ENCODE measurements at regions not wholly inside any gene's neighbourhood (a gene's known extent, or its start where the extent isn't known, plus 50 kb on each side); places are given as distances from the start of the nearest gene placed in this dataset.

GRCh38 chr14:29475641-29476040, 452.0 kb downstream of the PRKD1 start:
- TF ChIP-seq POLR2A (IDR thresholded peaks at IDR 0.05; ENCODE audit: low read length) (no peak), CTCF (IDR thresholded peaks at IDR 0.05) (no peak), EP300 (IDR thresholded peaks at IDR 0.05) (no peak), KDM5A (IDR thresholded peaks at IDR 0.05) (no peak), TFCP2L1 (CRISPR knock-in tag; IDR thresholded peaks at IDR 0.05) (no peak), RCOR1 (IDR thresholded peaks at IDR 0.05; ENCODE audit: low read depth, low read length) (no peak), EHMT2 (IDR thresholded peaks at IDR 0.05; ENCODE audit: low read depth) (no peak), MYC (IDR thresholded peaks at IDR 0.05; ENCODE audit: borderline replicate concordance, low read length) (no peak), HDAC2 (IDR thresholded peaks at IDR 0.05) (no peak), ZSCAN20 (CRISPR knock-in tag; IDR thresholded peaks at IDR 0.05) (no peak), NFE2L2 (conservative IDR thresholded peaks at IDR 0.05; ENCODE audit: low read length) (no peak), MAZ (IDR thresholded peaks at IDR 0.05; ENCODE audit: borderline replicate concordance, low read depth, low read length) (no peak), RAD21 (conservative IDR thresholded peaks at IDR 0.05 in 1 of 2, IDR thresholded peaks at IDR 0.05 in 1 of 2) (no peak)
- TF ChIP-seq, protein P1, sequence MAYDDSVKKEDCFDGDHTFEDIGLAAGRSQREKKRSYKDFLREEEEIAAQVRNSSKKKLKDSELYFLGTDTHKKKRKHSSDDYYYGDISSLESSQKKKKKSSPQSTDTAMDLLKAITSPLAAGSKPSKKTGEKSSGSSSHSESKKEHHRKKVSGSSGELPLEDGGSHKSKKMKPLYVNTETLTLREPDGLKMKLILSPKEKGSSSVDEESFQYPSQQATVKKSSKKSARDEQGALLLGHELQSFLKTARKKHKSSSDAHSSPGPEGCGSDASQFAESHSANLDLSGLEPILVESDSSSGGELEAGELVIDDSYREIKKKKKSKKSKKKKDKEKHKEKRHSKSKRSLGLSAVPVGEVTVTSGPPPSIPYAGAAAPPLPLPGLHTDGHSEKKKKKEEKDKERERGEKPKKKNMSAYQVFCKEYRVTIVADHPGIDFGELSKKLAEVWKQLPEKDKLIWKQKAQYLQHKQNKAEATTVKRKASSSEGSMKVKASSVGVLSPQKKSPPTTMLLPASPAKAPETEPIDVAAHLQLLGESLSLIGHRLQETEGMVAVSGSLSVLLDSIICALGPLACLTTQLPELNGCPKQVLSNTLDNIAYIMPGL (CRISPR knock-in tag; IDR thresholded peaks at IDR 0.05; ENCODE audit: borderline replicate concordance), result no peak

All from A549 (cell line).